NCI-H774 (cell line): ENCODE measurements at regions not wholly inside any gene's neighbourhood (a gene's known extent, or its start where the extent isn't known, plus 50 kb on each side); places are given as distances from the start of the nearest gene placed in this dataset.

ENCODE experiments used
- DNase-seq: peaks from one replicate; lab custom pipeline; 2025; lab: John Stamatoyannopoulos, UW

DNA sequence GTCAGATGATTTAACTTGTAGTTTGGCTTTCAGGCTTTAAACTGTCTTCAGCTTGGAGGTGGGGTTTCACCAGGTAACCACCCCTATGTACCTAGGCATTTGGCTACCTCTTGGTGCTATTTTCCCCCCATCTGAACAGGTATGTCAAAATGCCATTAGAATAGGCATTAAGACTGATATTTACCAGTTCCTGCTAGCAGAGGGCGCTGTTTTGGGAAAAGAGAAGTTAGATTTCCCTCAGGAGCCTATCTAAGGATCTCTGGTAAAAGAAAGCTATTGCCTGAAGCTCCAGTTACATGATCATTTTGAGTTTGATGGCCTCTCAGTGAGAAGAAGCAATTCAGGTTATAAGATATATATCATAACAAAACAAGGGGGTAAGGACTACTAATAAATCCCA, 879.1 kb downstream of the SH3BGRL start:
- DNase-seq = no peak

GRCh38 chrX:82087699-82088098, 885.8 kb downstream of the SH3BGRL start:
- DNase-seq = peak; percentile 3

DNA sequence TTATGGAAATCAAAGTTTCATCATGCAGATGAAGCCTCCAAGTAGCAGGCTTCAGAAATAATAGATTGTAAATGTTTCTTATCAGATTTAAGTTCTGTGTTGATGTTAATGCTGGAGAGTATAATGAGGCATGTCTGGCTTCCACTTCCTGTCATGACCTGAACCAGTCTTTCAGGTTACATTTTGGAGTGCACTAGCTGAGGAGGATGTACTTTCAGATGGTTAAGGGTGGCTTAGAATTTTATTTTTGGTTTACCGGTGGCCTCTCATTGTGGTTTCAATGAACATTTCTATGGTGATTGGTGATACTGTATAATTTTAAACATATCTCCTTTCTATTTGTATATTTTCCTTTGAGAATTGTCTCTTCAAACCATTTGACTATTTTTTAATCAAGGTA, 890.4 kb downstream of the SH3BGRL start:
- DNase-seq = no peak

DNA sequence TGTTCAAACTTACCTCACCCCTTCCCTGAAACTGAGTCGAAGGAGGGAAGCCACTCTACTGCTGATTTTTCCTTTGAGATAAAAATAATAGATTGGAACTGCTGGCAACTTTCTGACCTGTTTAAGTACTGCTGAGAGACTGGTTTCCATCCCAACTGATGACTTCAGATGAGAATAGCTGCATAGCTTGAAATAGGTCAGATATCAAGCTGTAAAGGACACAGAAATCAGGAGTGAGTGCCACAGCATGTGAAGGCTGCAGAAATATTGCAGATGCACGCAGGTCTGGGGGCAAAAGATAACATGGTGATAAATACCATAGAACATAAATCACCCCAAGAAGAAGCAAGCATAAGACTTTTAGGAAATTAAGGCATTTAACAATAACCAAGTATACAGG, 923.2 kb downstream of the SH3BGRL start:
- DNase-seq = no peak

- no peak for DNase-seq
These were observed 925.6 kb downstream of the SH3BGRL start for GRCh38 chrX:82127228-82128123.

GRCh38 chrX:82134378-82134777, 932.5 kb downstream of the SH3BGRL start:
- DNase-seq = no peak

- no peak for DNase-seq
These were observed 940.0 kb downstream of the SH3BGRL start for GRCh38 chrX:82141942-82142341.

- no peak for DNase-seq
These were observed 959.3 kb downstream of the SH3BGRL start for GRCh38 chrX:82161195-82161594.

DNA sequence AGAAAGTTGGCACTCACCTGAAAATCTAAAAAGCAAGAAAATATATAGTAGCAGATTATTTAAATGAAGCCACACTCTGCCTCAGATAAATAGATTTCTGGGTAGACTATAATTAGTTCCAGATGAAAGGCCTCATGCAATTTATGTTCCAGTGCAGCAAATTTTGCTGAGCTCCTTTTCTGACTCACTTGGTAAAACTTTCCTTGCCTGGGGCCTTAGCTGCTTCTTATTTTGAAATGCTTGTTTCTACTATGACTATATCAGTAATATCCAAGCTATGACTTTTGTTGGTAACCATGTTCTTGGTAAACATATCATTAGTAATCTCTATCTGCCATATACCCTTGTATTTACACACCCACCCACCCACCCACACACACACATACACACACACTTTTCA, 961.8 kb downstream of the SH3BGRL start:
- DNase-seq = no peak

GRCh38 chrX:82196866-82197265, 995.0 kb downstream of the SH3BGRL start:
- DNase-seq = no peak

GRCh38 chrX:82208975-82209374, 1007.1 kb downstream of the SH3BGRL start:
- DNase-seq = no peak

DNA sequence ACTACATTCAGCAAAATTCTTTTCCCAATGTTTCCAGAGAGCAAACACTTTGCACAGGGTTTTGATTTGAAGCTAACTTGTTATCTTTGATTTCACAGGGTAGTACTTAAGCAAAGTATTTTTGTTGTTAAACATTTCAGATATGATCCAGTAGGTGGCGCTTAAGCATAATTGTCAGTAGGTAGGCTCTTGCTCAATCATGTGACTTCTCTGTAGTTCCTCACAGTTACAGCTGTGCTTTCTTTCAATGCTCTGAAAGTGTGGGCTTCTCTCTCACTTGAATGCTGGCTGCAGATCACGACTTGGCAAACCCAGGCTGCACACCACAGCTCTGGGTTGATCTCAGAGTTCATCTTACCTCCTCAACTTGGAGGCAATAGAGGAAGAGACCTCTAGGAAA, 1016.5 kb downstream of the SH3BGRL start:
- DNase-seq = no peak

DNA sequence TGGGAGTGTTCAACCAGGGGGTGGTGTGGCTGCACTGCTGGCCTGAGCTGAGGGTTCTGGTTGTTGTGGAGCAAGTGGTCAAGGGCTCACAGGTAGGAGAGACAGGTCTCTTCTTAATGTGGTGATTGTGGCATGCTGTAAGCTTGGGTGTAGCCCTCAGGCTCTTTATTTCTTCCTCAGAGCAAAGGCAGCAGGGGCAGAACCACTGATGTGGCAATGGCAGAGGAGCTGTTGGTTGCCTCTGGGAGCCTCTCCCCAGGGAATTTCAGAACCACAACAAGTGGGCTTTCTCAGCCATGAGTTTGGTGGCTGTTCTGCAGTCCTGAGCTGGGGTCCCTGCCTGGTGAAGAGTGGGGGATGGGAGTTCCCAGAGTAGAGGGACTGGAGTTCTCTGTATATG, 1017.2 kb downstream of the SH3BGRL start:
- DNase-seq = no peak

GRCh38 chrX:82224961-82225360, 1023.1 kb downstream of the SH3BGRL start:
- DNase-seq = no peak

DNA sequence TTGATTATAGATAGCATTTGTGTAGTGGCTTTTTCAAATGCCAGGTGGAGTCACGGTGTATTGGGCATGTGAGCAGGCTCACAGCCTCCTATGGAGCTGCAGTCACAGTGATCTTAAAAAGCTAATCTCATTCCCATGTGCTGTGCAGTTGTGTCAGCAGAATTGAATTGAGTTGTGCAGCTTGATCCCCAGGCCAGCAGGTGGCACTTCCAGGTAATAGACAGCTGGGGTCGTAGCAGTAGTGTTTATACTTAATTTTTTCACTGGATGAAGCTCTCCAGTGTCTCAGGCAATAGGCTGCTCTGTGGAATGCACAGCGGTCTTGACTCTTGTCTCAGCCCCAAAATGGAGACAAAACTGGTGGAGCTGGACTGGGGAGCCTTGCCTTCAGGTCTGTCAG, 1028.1 kb downstream of the SH3BGRL start:
- DNase-seq = no peak

DNA sequence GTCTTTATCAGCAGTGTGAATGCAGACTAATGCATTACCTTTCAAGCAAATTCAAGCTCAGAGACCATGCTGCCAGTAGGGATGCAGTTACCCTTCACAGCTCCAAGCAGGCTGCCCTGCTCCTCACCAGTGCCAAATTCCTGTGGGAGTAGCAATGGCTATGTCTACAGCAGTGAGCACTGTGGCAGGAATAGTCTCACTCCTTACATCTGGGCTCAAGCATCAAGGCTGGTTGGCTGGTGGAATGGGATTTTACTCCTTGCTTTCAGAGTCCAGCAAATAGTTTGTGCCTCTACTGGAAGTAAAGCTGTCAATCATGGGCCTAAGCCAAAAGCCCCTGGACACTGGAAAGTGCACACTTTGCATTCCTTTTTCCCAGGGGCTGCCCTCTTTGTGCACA, 1030.8 kb downstream of the SH3BGRL start:
- DNase-seq = no peak

DNA sequence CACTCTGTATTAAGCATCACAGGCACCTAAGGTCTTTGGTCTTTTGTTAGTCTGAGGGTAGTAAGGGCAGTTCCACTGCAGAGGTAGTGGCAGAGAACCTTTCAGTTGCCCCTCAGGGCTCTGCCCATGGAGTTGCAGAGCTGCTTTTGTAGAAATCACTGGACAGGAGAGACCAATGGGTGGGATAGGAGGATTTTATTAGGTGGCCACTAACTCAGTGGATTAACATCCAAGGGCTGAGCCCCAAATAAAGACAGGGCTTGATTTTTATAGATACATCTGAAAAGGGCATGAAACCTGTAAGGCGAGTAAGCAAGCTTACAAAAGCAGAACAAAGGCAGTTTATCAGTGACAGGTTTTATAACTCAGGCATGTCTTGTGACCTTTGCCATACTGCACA, 1035.4 kb downstream of the SH3BGRL start:
- DNase-seq = no peak
